GM12872 (cell line): ENCODE measurements at regions not wholly inside any gene's neighbourhood (a gene's known extent, or its start where the extent isn't known, plus 50 kb on each side); places are given as distances from the start of the nearest gene placed in this dataset.

Experiments used
- CTCF ChIP-seq: IDR thresholded peaks from 3 replicates; pipeline ENCODE4 v1.5.1; 2011; ENCODE audit warnings: low read depth, mild to moderate bottlenecking, low read length, moderate library complexity; ENCODE audit not compliant: insufficient read depth

- TF ChIP-seq CTCF = no peak
Observed at GRCh38 chr2:155010925-155011324, 312.4 kb downstream of the KCNJ3 start.

GRCh38 chr2:154995361-154995760 is 296.9 kb downstream of the KCNJ3 start:
- no peak for TF ChIP-seq CTCF

- no peak for TF ChIP-seq CTCF
Observed at GRCh38 chr2:154992826-154993225, 294.3 kb downstream of the KCNJ3 start.

GRCh38 chr2:154978710-154979109 is 280.2 kb downstream of the KCNJ3 start:
- no peak for TF ChIP-seq CTCF

GRCh38 chr2:154978244-154978643 is 279.7 kb downstream of the KCNJ3 start:
- TF ChIP-seq CTCF = no peak

- no peak for TF ChIP-seq CTCF
Observed at GRCh38 chr2:154974041-154974440, 275.5 kb downstream of the KCNJ3 start.

- no peak for TF ChIP-seq CTCF
Observed at GRCh38 chr2:154963511-154963910, 265.0 kb downstream of the KCNJ3 start.

GRCh38 chr2:154961676-154962075 is 263.2 kb downstream of the KCNJ3 start:
- TF ChIP-seq CTCF = no peak
